DMS 273 treated with DMSO at 0.1 percent for 48 hours (cell line): ENCODE measurements at regions not wholly inside any gene's neighbourhood (a gene's known extent, or its start where the extent isn't known, plus 50 kb on each side); places are given as distances from the start of the nearest gene placed in this dataset.
A peak's percentile ranks its signal among the peaks of the same experiment; 100 is the strongest.
"Not testable (repeated sequence)": the region's sequence is repeated elsewhere in the genome, so short reads cannot be mapped to it uniquely, and the experiment has no call there.

Experiments used
- DNase-seq: peaks from one replicate; lab custom pipeline; 2025; lab: John Stamatoyannopoulos, UW

- no peak for DNase-seq
Measured at GRCh38 chr7:138317044-138317596, 142.9 kb upstream of the TRIM24 start.

- DNase-seq, result peak; percentile 53
Measured at GRCh38 chr7:138324941-138325340, 135.1 kb upstream of the TRIM24 start.

- no peak for DNase-seq
Measured at GRCh38 chr7:138325434-138325833, 134.6 kb upstream of the TRIM24 start.

- no peak for DNase-seq
Measured at GRCh38 chr7:138328215-138328614, 131.8 kb upstream of the TRIM24 start.

DNA sequence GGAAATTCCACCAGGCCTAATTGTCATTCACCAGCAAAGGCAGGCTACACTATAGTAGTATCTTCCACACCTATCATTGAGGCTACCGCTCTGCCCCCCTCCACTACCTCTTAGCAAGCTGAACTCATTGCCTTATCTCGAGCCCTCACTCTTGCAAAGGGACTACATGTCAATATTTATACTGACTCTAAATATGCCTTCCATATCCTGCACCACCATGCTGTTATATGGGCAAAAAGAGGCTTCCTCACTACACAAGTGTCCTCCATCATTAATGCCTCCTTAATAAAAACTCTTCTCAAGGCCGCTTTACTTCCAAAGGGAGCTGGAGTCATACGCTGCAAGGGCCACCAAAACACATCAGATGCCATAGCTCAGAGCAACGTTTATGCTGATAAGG, 127.2 kb upstream of the TRIM24 start:
- DNase-seq, result not testable (repeated sequence)

DNA sequence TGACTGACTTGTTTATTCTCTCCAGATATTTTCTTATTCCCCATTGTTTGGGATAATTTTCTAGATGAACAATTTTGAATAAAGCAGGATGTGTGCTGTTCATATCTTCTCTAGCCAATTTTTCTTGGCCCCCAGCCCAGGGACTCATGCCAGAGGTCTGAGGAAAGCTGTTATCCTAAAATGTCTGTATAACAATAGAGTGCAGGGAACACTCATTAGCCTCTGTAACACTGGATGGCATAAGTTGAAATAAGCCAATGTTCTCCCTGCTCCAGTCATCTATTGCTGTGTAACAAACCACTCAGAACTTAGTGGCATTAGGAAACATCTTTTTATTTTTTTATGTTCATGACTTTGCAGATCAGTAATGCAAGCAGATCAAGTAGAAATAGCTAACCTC, 121.7 kb upstream of the TRIM24 start:
- no peak for DNase-seq

DNA sequence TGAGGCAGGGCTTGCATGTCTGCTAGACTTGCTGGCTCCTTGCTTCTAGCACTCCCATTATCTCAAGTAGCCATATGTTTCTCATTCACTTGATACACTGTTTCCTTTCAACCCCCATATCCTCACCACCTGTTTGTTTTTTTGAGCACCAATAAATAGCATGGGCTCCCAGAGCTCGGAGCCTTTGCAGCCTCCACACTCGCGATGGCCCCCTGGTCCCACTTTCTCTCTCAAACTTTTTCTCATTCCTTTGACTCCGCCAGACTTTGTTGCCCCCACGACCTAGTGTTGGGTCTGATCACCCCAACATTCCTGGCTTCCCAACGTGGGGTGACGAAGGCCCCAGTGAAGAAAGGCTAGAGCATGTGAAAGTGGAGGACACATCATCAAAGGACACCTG, 120.8 kb upstream of the TRIM24 start:
- DNase-seq, result not testable (repeated sequence)

GRCh38 chr7:138342990-138343389, 117.1 kb upstream of the TRIM24 start:
- no peak for DNase-seq

DNA sequence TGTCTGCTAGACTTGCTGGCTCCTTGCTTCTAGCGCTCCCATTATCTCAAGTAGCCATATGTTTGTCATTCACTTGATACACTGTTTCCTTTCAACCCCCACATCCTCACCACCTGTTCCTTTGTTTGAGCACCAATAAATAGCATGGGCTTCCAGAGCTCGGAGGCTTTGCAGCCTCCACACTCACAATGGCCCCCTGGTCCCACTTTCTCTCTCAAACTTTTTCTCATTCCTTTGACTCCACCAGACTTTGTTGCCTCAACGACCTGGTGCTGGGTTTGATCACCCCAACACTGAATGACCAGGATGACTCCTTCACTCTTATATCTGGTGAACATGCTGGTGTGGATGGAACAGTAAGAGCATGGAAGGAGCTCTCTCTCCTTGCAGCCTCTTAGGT, 114.5 kb upstream of the TRIM24 start:
- no peak for DNase-seq

DNA sequence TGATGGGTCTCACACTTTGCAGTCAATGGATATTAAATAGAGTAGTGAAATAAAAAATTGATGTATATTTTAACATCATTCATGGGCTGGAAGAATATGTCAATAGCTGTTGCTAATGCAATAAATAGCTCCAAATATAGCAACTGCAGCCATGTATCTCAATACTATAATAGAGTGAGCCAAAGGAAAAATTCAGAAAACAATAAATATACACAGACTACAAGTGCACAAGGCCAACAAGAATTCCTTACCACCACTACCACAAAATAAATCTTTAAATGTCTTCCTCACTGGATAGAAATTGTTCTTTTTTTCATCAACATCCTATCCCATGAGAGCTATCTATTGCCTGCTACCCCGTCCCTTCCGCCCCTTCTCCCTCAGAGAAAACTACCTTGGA, 113.1 kb upstream of the TRIM24 start:
- DNase-seq, result no peak

GRCh38 chr7:138349841-138350700, 110.0 kb upstream of the TRIM24 start:
- DNase-seq, result no peak

GRCh38 chr7:138350701-138351357, 109.2 kb upstream of the TRIM24 start:
- DNase-seq, result no peak

DNA sequence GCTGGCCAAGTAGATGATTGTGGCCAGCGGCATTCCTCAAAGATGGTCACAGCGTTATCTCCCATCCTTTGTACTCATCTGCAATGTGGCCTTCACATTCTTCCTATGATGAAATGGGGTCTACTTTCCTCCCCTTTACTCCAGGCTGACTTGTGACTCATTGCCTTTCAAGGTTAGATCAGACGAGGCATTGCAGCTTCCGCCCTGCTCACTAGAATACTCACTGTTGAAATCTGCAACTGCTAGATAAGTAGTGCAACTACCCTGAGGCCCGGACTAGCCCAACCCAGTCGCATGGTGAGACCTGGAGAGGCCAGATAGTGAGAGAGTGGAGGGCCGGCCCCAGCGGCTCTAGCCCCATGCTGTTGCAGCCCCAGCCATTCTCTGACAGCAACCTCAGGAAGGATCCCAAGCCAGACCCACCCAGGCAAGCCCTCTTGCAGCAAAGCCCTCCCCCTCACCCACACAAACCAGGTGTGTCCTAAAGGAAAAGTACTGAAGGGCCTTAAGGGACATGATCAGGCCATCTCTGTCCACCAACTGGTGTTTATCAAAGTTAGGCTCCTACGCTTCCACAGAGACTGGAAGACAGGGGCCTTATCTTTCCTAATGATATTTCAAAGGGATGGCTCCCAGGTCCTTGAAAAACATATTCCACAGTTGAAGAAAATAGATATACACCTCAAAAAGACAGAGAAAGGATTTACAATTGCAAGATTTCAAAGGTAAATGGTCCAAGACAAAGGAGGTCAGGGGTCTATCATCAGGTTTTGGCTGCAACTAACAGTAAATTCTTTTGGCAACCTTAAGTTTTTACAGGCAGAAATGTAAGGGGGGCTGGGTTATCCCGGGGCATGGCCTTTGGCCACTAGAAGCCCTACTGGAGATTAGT, 107.2 kb upstream of the TRIM24 start:
- no peak for DNase-seq

- no peak for DNase-seq
Measured at GRCh38 chr7:138354066-138354465, 106.0 kb upstream of the TRIM24 start.

DNA sequence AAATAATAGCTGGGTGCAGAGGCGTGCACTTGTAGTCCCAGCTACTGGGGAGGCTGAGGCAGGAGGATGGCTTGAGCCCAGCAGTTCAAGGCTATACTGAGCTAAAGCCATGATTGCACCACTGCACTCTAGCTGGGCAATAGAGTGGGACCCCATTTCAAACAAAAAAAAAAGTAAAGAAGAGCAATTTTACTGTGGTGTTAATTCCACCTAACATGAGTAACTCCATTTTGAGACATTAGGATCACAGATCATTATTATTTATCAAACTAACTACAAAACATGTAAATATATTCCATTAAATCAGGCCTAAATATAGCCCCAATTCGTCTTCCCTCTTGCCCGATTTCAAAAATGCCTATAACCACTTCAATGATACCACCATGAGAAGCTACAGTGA, 104.8 kb upstream of the TRIM24 start:
- no peak for DNase-seq

GRCh38 chr7:138358850-138359341, 101.2 kb upstream of the TRIM24 start:
- DNase-seq, result no peak

GRCh38 chr7:138359870-138360559, 100.0 kb upstream of the TRIM24 start:
- DNase-seq, result no peak

GRCh38 chr7:138363721-138364120, 96.3 kb upstream of the TRIM24 start:
- DNase-seq, result no peak

- DNase-seq, result not testable (repeated sequence)
Measured at GRCh38 chr7:138366137-138366536, 93.9 kb upstream of the TRIM24 start.

DNA sequence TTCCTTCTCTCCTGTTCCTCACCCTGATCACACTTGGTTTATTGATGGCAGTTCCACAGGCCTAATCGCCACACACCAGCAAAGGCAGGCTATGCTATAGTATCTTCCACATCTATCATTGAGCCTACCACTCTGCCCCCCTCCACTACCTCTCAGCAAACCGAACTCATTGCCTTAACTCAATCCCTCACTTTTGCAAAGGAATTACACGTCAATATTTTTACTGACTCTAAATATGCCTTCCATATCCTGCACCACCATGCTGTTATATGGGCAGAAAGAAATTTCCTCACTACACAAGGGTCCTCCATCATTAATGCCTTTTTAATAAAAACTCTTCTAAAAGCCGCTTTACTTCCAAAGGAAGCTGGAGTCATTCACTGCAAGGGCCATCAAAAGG, 93.4 kb upstream of the TRIM24 start:
- not testable (repeated sequence) for DNase-seq

- DNase-seq, result no peak
Measured at GRCh38 chr7:138369797-138370196, 90.3 kb upstream of the TRIM24 start.
